ENCODE measurements at regions not wholly inside any gene's neighbourhood (a gene's known extent, or its start where the extent isn't known, plus 50 kb on each side); places are given as distances from the start of the nearest gene placed in this dataset.

GRCh38 chr15:36208868-36209582, 370.4 kb upstream of the CDIN1 start:
- DNase-seq, result no peak

- DNase-seq, result no peak
These were observed 369.0 kb upstream of the CDIN1 start for GRCh38 chr15:36210426-36210825.

DNA sequence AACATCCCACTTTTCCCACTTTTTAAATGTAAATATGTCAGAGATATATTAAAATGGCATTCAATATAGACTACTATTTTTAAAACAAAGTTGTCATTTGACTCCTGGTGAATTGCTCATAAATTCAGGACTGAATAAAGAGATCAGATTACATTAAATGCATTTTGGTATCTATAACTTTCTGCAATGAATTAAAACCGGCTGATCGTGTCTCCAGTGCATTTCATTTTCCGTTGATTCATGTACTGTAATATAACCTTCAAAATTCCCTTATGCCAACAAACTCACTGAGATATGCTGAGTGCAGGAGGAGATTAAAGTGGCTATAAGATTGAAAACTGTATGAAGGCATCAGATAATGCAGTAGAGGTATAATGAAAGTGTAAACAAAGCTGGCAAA, 361.1 kb upstream of the CDIN1 start:
- no peak for DNase-seq

DNA sequence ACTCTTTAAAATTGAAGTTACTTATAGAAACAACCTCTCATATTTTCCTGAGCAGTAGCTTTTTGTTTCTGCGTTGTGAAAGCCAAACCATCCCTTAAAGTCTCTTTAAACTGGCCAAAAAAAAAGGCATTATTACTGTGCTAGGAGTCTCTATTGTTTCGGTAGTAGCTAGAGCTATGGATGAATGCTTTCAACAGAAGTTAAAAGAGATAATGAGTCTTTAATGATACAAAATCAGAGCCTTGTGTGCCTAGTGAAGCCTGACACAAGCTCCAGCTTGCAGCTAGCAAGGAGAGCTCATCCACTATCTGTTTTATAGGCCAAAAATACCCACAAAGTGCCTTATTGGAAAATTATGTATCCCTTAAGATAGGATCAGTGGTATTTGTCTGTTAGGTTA, 360.4 kb upstream of the CDIN1 start:
- peak; percentile 19 for DNase-seq

DNA sequence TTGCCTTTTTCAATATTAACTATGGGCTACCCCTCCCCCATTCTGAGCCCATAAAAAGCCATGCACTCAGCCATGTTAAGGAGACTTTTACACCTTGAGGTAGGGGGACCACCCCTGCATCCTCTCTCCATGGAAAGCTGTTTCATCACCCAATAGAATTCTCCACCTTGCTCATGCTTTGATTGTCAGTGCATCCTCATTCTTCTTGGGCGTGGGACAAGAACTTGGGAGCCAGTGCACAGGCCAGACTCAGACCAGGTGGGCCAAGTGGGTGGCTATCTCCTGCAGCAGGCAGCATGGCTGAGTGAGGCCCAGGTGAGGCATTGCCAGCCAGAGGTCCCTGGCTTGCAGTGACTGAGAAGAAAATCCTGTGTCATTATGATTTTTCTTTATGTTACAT, 357.4 kb upstream of the CDIN1 start:
- DNase-seq, result no peak

DNA sequence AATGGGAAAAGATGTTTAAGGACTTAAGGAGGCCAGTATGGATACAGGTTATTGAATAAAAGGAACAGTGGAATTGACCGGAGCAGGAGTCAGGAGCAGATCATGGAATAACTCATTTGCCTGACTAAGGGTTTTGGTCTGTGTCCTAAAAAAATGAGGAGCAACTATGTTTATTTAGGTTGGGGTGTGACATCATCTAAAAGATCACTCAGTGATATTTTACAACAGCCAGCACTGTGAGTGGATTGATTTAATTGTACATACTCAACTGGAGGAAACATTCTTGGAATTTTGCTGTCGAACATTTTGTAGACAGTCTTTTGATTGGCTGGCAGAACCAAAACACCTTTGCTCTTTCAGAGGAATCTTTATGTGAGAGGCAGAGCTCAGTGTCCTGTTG, 348.6 kb upstream of the CDIN1 start:
- no peak for DNase-seq

DNA sequence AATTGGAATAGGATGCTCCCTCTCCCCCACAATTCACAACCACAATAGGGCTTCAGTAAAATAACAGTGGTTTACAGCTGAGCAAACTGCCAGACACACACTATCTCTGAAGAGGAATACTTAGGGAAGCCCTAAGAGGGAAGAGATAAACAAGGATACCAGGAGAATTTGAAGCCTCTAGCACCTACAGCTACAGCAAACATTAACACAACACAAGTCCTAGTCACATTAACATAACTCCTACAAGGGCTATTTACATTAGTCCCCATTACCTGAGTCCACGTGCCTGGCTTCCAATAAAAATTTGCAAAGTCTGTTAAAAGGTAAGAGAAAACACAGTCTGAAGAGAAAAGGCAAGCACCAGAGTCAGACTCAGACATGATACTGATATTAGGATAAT, 346.9 kb upstream of the CDIN1 start:
- no peak for DNase-seq

DNA sequence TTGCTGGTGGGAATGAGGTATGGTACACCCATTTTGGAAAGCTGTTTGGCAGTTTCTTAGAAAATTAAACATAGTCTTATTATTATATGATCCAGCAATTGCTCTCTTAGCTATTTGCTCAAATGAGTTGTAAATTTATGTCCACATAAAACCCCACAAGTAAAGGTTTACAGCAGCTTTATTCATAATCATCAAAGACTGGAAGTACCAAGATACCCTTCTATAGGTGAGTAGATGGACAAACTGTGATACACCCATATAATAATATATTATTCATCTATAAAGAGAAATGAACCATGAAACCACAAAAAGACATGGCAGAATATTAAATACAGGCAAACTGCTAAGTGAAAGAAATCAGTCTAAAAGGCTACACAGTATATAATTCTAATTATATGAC, 344.7 kb upstream of the CDIN1 start:
- no peak for DNase-seq

DNA sequence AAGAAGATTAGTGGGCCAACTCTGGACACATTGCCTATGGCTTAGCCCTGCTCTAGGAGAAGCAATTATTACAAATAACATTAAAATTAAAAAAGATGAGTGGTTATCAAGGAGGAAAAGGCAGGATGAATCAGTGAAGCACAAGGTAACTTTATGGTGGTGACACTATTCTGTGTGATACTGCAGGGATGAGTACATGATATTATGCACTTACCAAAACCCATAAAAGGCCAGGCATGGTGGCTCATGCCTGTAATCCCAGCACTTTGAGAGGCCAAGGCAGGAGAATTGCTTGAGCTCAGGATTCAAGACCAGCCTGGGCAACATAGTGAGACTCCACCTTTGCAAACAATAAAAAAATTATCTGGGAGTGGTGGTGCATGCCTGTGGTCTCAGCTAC, 344.3 kb upstream of the CDIN1 start:
- no peak for DNase-seq

- no peak for DNase-seq
These were observed 339.9 kb upstream of the CDIN1 start for GRCh38 chr15:36239509-36239908.

GRCh38 chr15:36251450-36251849, 328.0 kb upstream of the CDIN1 start:
- no peak for DNase-seq

DNA sequence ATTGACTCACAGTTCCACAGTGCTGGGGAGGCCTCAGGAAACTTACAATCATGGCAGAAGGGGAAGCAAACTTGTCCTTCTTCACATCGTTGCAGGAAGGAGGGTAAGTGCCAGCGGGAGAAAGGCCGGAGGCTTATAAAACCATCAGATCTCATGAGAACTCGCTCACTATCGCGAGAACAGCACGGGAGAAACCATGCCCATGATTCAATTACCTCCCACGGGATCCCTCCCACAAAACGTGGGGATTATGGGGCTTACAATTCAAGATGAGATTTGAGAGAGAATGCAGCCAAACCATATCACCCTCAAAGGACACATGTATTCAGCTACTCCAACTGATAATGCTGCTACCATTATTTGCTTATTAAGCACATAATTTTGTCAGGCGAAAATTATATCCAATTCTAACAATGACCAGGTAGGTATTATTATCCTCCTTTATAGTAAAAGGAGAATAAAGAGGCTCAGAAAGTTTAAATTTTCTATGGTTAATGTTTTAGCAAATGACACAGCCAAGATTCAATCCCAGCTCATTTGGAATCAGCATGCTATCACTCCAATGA, 327.2 kb upstream of the CDIN1 start:
- no peak for DNase-seq

DNA sequence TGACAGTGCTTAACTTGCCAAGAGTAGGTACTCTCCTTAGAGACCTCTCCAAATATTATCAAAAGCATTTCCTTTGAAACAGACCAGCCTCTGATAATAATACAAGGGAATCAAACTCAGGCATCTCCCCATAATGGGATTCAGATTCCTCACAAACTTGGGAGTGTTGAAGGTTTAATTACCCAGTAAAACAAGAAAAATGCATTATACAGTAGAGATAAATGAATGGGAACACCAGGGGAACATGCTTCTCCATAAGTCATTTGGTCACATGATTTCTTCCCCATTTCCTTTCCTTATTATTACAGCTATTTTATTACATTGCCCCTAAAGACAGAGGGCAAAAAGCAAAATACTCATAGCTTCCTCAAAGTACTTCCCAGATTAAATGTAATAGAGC, 325.0 kb upstream of the CDIN1 start:
- no peak for DNase-seq

GRCh38 chr15:36256404-36256807, 323.0 kb upstream of the CDIN1 start:
- no peak for DNase-seq

DNA sequence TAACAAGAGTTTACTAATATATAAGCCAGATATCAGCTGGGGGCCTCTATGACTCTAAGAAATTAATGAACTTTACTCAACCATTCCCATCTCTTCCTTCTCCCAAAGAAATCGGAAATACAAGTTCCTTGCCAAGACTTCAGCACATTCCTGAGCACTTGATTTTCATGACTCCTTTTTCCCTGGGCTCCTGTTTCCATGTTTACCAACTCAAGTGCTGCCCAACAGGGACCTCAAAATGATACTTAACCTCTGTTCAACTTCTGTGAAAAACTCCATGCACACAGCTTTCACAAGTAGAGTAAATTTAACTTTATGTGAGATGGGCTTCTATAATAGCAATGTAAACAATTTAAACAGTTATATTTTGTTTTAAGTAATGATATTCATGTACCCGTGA, 315.8 kb upstream of the CDIN1 start:
- DNase-seq, result no peak

DNA sequence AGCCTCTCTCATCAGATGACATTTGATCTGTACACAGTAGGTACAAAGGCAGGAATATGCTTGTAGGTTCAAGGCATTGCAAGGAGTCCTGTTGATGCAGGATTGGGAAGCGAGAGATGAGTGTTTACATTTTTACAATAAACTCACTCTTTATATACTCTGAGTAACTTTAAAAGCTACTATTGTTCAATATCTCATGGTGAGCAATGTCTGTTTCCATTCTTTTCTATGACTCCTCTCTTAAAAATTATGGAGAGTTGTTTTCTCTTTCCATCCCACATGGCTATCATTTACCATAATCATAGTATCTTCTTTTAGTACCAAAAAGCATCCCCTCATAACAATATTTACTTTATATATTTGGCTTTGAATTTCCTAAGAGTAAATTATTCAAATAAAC, 314.0 kb upstream of the CDIN1 start:
- no peak for DNase-seq

- no peak for DNase-seq
These were observed 308.4 kb upstream of the CDIN1 start for GRCh38 chr15:36271048-36271447.

DNA sequence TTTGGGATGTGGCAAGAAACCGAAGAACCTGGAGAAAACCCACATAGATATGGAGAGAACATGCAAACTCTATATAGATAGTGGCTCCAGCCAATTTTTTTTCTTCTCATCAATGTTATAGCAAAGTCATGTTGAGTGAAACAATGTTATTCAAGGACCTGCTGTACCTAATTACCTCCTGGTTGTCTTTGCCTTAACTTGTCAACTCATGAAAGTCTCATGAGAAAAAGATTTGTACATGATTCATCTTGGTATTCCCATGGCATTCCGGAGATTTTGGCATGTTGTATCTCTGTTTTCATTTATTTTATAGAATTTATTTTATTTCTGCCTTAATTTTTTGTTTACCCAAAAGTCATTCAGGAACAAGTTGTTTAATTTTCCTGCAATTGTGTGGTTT, 303.8 kb upstream of the CDIN1 start:
- no peak for DNase-seq

- no peak for DNase-seq
These were observed 301.2 kb upstream of the CDIN1 start for GRCh38 chr15:36278219-36278618.

DNA sequence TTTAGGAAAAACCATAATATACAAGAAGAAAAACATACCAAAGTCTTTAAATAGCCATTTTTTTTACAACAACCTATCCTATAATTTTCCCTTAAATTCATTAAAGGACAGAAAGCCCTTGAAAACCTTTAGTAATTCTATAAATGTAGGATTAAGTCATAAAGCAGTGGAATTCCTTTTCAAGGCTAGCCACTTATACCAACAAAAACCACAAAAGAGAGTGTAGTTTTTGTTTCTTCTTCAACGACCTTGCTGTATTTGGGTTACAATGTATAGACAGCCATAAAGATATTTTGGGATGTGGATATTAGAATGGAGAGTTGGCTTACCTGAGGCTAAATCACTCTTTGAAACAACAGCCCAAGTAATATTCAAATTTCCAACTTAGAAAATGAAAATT, 296.6 kb upstream of the CDIN1 start:
- DNase-seq, result no peak

- DNase-seq, result no peak
These were observed 294.5 kb upstream of the CDIN1 start for GRCh38 chr15:36284911-36285310.

DNA sequence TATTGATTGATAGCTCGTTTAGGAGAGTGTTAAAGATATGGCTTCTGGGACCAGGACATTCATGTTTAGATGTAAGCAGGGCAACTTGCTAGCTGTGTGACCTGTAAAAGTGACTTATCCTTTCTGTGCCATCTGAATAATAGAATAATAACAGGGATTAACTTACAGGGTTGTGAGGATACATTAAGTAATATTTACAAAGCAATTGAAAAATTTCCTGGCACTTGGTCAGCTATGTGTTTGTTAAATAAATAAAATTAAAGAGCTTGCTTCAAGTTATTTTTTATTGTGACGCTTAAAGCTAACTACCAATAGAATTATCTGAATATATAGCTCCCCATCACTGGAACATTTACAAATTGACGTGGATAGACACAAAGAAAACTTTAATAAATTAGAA, 287.9 kb upstream of the CDIN1 start:
- peak; percentile 48 for DNase-seq

DNA sequence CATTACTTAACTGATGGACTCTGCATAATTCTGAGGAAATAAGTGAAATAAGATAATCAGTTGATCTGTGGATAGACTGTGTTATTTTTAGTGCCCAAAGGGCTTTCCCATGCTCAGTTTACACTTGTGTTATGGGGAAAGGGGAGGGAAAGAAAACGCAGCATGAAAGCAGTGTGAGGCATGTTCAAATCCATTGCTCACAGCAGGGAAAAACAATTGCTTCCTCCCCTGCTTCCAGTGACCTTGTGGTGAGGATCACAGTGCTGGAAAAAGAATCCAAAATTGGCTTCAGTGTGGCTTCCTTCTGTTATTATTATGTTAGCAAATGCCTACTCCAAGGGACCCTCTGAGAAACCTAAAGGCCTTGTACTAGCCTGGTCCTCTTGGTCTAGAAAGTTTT, 285.1 kb upstream of the CDIN1 start:
- DNase-seq, result no peak

GRCh38 chr15:36301947-36302346, 277.5 kb upstream of the CDIN1 start:
- no peak for DNase-seq

DNA sequence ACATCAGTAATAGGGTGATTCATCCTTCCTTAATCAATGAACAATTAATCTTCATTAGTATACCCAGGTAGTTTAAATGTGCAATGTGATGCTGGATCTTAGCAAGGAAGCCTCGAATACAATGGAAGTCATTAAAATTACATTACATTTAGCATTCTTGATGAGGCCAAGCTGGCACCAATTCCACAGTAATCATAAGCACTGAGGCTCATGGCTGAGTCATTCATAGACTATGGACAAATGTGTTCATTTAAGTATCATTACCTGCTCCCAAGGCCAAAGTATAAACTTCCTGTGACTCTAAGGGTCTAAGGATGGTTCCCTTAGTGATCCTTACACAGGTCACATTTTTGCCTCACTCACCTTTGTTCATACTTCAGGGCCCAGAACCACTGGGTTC, 266.4 kb upstream of the CDIN1 start:
- no peak for DNase-seq

Data from NCI-H1105 treated with DMSO at 0.1 percent for 48 hours (cell line).